H9 (cell line): ENCODE measurements at regions not wholly inside any gene's neighbourhood (a gene's known extent, or its start where the extent isn't known, plus 50 kb on each side); places are given as distances from the start of the nearest gene placed in this dataset.

Source experiments
- DNase-seq: peaks from one replicate; pipeline ENCODE4 v3.0.0-alpha.2; 2017
- H2AFZ ChIP-seq: one replicate; pipeline ENCODE4 v1.6.1; 2013; ENCODE audit warnings: mild to moderate bottlenecking, low read length, control low read depth, moderate library complexity
- H2AK5ac ChIP-seq: 2 replicates; pipeline ENCODE4 v1.6.1; 2013; ENCODE audit warnings: low read length, control low read depth, mixed read lengths; ENCODE audit not compliant: insufficient read length
- H2BK120ac ChIP-seq: one replicate; pipeline ENCODE4 v1.6.1; 2013; ENCODE audit warnings: low read depth, mild to moderate bottlenecking, low read length, control low read depth, inconsistent platforms; ENCODE audit not compliant: poor library complexity, severe bottlenecking
- H2BK12ac ChIP-seq: 2 replicates; pipeline ENCODE4 v1.6.1; 2013; ENCODE audit warnings: low read length, control low read depth, mixed read lengths, low read depth; ENCODE audit not compliant: insufficient read length
- H2BK15ac ChIP-seq: 2 replicates; pipeline ENCODE4 v1.6.1; 2013; ENCODE audit warnings: low read depth, low read length, control low read depth
- H2BK20ac ChIP-seq: one replicate; pipeline ENCODE4 v1.6.1; 2013; ENCODE audit warnings: low read depth, mild to moderate bottlenecking, low read length, control low read depth, inconsistent platforms; ENCODE audit not compliant: poor library complexity, severe bottlenecking
- H2BK5ac ChIP-seq: 2 replicates; pipeline ENCODE4 v1.6.1; 2013; ENCODE audit warnings: low read length, control low read depth, mixed read lengths; ENCODE audit not compliant: insufficient read length
- H3K14ac ChIP-seq: 2 replicates; pipeline ENCODE4 v1.6.1; 2013; ENCODE audit warnings: low read length, control low read depth; ENCODE audit not compliant: insufficient read depth
- H3K18ac ChIP-seq: 2 replicates; pipeline ENCODE4 v1.6.1; 2013; ENCODE audit warnings: low read depth, mild to moderate bottlenecking, mixed read lengths, low read length, control low read depth; ENCODE audit not compliant: insufficient read length
- H3K23ac ChIP-seq: 2 replicates; pipeline ENCODE4 v1.6.1; 2013; ENCODE audit warnings: low read length, control low read depth, mixed read lengths, low read depth; ENCODE audit not compliant: insufficient read length
- H3K23me2 ChIP-seq: 2 replicates; pipeline ENCODE4 v1.6.1; 2013; ENCODE audit warnings: low read depth, mild to moderate bottlenecking, mixed read lengths, low read length, control low read depth; ENCODE audit not compliant: insufficient read length, poor library complexity, severe bottlenecking
- H3K27ac ChIP-seq: 2 replicates; pipeline ENCODE4 v1.5.1; 2013; ENCODE audit warnings: low read length, control low read depth, mixed read lengths, low read depth; ENCODE audit not compliant: insufficient read length
- H3K27me3 ChIP-seq: 2 replicates; pipeline ENCODE4 v1.6.1; 2013; ENCODE audit warnings: low read length, control low read depth, inconsistent platforms; ENCODE audit not compliant: insufficient read depth
- H3K4ac ChIP-seq: 2 replicates; pipeline ENCODE4 v1.6.1; 2013; ENCODE audit warnings: low read depth, mild to moderate bottlenecking, control low read depth, inconsistent platforms, low read length, moderate library complexity
- H3K4me1 ChIP-seq: 2 replicates; pipeline ENCODE4 v1.6.1; 2013; ENCODE audit warnings: low read length, control low read depth, inconsistent platforms; ENCODE audit not compliant: insufficient read depth
- H3K4me2 ChIP-seq: 2 replicates; pipeline ENCODE4 v1.6.1; 2013; ENCODE audit warnings: low read length, control low read depth, mixed read lengths; ENCODE audit not compliant: insufficient read length, insufficient read depth
- H3K56ac ChIP-seq: 2 replicates; pipeline ENCODE4 v1.6.1; 2013; ENCODE audit warnings: low read depth, mild to moderate bottlenecking, mixed read lengths, low read length, control low read depth; ENCODE audit not compliant: insufficient read length
- H3K79me1 ChIP-seq: 2 replicates; pipeline ENCODE4 v1.6.1; 2013; ENCODE audit warnings: low read depth, mild to moderate bottlenecking, moderate library complexity, low read length, control low read depth, inconsistent platforms; ENCODE audit not compliant: insufficient read depth, poor library complexity, severe bottlenecking
- H3K79me2 ChIP-seq: 2 replicates; pipeline ENCODE4 v1.6.1; 2013; ENCODE audit warnings: low read length, control low read depth, inconsistent platforms; ENCODE audit not compliant: insufficient read depth
- H3K9ac ChIP-seq: 2 replicates; pipeline ENCODE4 v1.6.1; 2013; ENCODE audit warnings: low read length, control low read depth, mixed read lengths; ENCODE audit not compliant: insufficient read length; ENCODE audit errors: extremely low read depth
- H3K9me3 ChIP-seq: one replicate; pipeline ENCODE4 v1.6.1; 2013; ENCODE audit warnings: low read depth, low read length, inconsistent platforms; ENCODE audit not compliant: control insufficient read depth
- H3T11ph ChIP-seq: one replicate; pipeline ENCODE4 v1.6.1; 2013; ENCODE audit warnings: mild to moderate bottlenecking, low read length, control low read depth, inconsistent platforms
- H4K20me1 ChIP-seq: one replicate; pipeline ENCODE4 v1.6.1; 2013; ENCODE audit not compliant: control insufficient read depth, insufficient read length, insufficient read depth
- H4K5ac ChIP-seq: 2 replicates; pipeline ENCODE4 v1.6.1; 2013; ENCODE audit warnings: low read depth, mild to moderate bottlenecking, mixed read lengths, low read length, control low read depth; ENCODE audit not compliant: insufficient read length
- H4K8ac ChIP-seq: replicated peaks from 2 replicates; pipeline ENCODE4 v1.6.1; 2013; ENCODE audit warnings: low read length, control low read depth, mixed read lengths, low read depth; ENCODE audit not compliant: insufficient read length
- H4K91ac ChIP-seq: 2 replicates; pipeline ENCODE4 v1.6.1; 2013; ENCODE audit warnings: low read depth, mild to moderate bottlenecking, moderate library complexity, mixed read lengths, low read length, control low read depth; ENCODE audit not compliant: insufficient read length
- H3K27ac Mint-ChIP-seq, 3 experiments: 2 replicates in 2 of 3; 3 replicates in 1 of 3; pipeline ENCODE4 v1.8.0; 2020 to 2021; ENCODE audit warnings: mixed read lengths in 3 of 3, mild to moderate bottlenecking in 1 of 3, moderate library complexity in 1 of 3
- H3K27me3 Mint-ChIP-seq: 2 replicates; pipeline ENCODE4 v1.8.0; 2021; ENCODE audit warnings: low read depth, mild to moderate bottlenecking, moderate library complexity, mixed read lengths
- H3K36me3 Mint-ChIP-seq, 3 experiments: 2 replicates in 2 of 3; 3 replicates in 1 of 3; pipeline ENCODE4 v1.8.0; 2020 to 2021; ENCODE audit warnings: low read depth in 3 of 3, mixed read lengths in 3 of 3; ENCODE audit not compliant: insufficient read depth in 1 of 3
- H3K4me1 Mint-ChIP-seq, 2 experiments: 2 replicates each; pipeline ENCODE4 v1.8.0; 2020; ENCODE audit warnings: mixed read lengths in 2 of 2
- H3K4me3 Mint-ChIP-seq, 2 experiments: 2 replicates in 1 of 2; 3 replicates in 1 of 2; pipeline ENCODE4 v1.8.0; 2020 to 2021; ENCODE audit warnings: mild to moderate bottlenecking in 2 of 2, mixed read lengths in 2 of 2, moderate library complexity in 1 of 2
- H3K9me3 Mint-ChIP-seq, 2 experiments: 2 replicates in 1 of 2; 3 replicates in 1 of 2; pipeline ENCODE4 v1.8.0; 2020; ENCODE audit warnings: mild to moderate bottlenecking in 2 of 2, mixed read lengths in 2 of 2, moderate library complexity in 1 of 2
- CTCF ChIP-seq: fragments of 200-600 bp; sonication (generic); conservative IDR thresholded peaks from 3 replicates; pipeline ENCODE4 v1.8.0; 2021; ENCODE audit warnings: antibody characterized with exemption, mild to moderate bottlenecking
- WGBS: extraction: QIAGEN DNeasy Blood & Tissue Kit; methylation state at CpG from one replicate; pipeline ENCODE4 v1.1.7; 2013; ENCODE audit warnings: missing lambda C conversion rate, low lambda C conversion rate, mixed read lengths; ENCODE audit not compliant: insufficient read length; ENCODE audit errors: extremely low coverage; 5-methylcytosine and 5-hydroxymethylcytosine counted together

DNA sequence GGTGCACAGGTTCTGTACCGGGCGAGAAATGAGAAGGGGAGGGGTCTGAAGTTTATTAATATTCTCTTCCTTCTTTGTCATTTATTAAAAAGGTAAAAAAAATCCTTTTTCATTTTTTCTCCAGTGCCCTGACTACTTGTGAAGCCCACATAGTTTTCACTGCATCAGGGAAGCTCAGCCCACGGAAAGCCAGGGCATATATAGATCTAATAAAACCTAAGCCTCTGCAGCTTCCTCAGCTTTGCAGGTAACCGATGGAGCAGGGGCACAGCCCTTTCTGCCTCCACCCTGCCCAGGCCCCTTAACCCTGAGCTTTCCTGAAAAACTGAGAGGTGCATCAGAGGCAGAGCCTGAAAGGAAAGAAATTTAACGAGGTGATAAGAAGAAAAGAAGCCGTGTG is 140.1 kb downstream of the NXPE2 start:
- H3K36me3 Mint-ChIP-seq: peaks cover 0 to 2% (median 0%) of the 10 kb centered on the region in 3 experiments; a peak in 3 of 7 replicates
- Histone ChIP-seq H4K8ac (no peak overlapping the region), H3K4me2 (no peak overlapping the region)

More for the DNA sequence above, 140.1 kb downstream of the NXPE2 start:
- no CpG with 5 or more reads among the region's 6 CpGs for WGBS
- H3K23me2 ChIP-seq: no peaks in the 10 kb centered on the region
- H3K9me3 ChIP-seq: no peaks in the 10 kb centered on the region
- peaks cover 8% of the 10 kb centered on the region for H3K27me3 Mint-ChIP-seq
- no peak overlapping the region for H2BK120ac ChIP-seq
- H3K14ac ChIP-seq: no peak overlapping the region
- no peak overlapping the region for H3K4ac ChIP-seq
- DNase-seq: no peak
- no peaks in the 10 kb centered on the region for H3K27me3 ChIP-seq
- peaks cover 9 to 11% of the 10 kb centered on the region in 2 experiments for H3K4me1 Mint-ChIP-seq
- no peak overlapping the region for H2BK5ac ChIP-seq
- TF ChIP-seq CTCF: no peak
- H3K18ac ChIP-seq: no peak overlapping the region
- no peaks in the 10 kb centered on the region for H4K20me1 ChIP-seq
- no peak overlapping the region for H2BK12ac ChIP-seq
- H2BK15ac ChIP-seq: no peak overlapping the region
- H2AFZ ChIP-seq: no peak overlapping the region
- H2AK5ac ChIP-seq: no peak overlapping the region
- no peaks in the 10 kb centered on the region for H3K79me2 ChIP-seq
- H3K23ac ChIP-seq: no peak overlapping the region
- no peak overlapping the region for H3K27ac ChIP-seq
- H3K56ac ChIP-seq: no peak overlapping the region
- no peaks in the 10 kb centered on the region for H3K79me1 ChIP-seq
- no peak overlapping the region for H3K4me3 Mint-ChIP-seq
- H3K4me1 ChIP-seq: peaks cover 9% of the 10 kb centered on the region; the same call in 1 of the 2 replicates
- H3K27ac Mint-ChIP-seq: no peak overlapping the region
- H3T11ph ChIP-seq: no peak overlapping the region
- H3K9ac ChIP-seq: no peak overlapping the region
- no peak overlapping the region for H4K91ac ChIP-seq
- H3K9me3 Mint-ChIP-seq: peaks cover 0 to 3% of the 10 kb centered on the region in 2 experiments; a peak in 1 of 5 replicates
- no peak overlapping the region for H2BK20ac ChIP-seq
- H4K5ac ChIP-seq: no peak overlapping the region
